Calu3 (cell line): ENCODE measurements at regions not wholly inside any gene's neighbourhood (a gene's known extent, or its start where the extent isn't known, plus 50 kb on each side); places are given as distances from the start of the nearest gene placed in this dataset.

ENCODE experiments used
- BruUV-seq: library from RNA; stranded (reverse); fragments of 400-500 nt; replicated peaks from 2 replicates; lab custom pipeline; 2021; lab: Mats Ljungman, UMichigan
- CTCF ChIA-PET: fragments of 300-600 bp; sonication (Branson Sonifier 250); formaldehyde crosslinking; loops from one replicate; lab custom pipeline; 2022; ENCODE audit warnings: antibody characterized with exemption; lab: Charles Lee
- DNase-seq: peaks from one replicate; pipeline ENCODE4 v3.0.0; 2022
- H3K27ac Mint-ChIP-seq: one replicate; pipeline ENCODE4 v1.8.0; 2022; ENCODE audit warnings: mixed read lengths; ENCODE audit not compliant: unreplicated experiment
- H3K27me3 Mint-ChIP-seq: one replicate; pipeline ENCODE4 v1.8.0; 2022; ENCODE audit warnings: mixed read lengths; ENCODE audit not compliant: unreplicated experiment
- H3K36me3 Mint-ChIP-seq: one replicate; pipeline ENCODE4 v1.8.0; 2022; ENCODE audit warnings: mild to moderate bottlenecking, moderate library complexity, mixed read lengths; ENCODE audit not compliant: insufficient read depth, unreplicated experiment
- H3K4me1 Mint-ChIP-seq: one replicate; pipeline ENCODE4 v1.8.0; 2022; ENCODE audit warnings: mild to moderate bottlenecking, low read depth, mixed read lengths; ENCODE audit not compliant: unreplicated experiment
- H3K4me3 Mint-ChIP-seq: one replicate; pipeline ENCODE4 v1.8.0; 2022; ENCODE audit warnings: mild to moderate bottlenecking, low read depth, moderate library complexity, mixed read lengths; ENCODE audit not compliant: unreplicated experiment
- H3K9me3 Mint-ChIP-seq: one replicate; pipeline ENCODE4 v1.8.0; 2022; ENCODE audit warnings: low read depth, mixed read lengths; ENCODE audit not compliant: unreplicated experiment
- CTCF ChIP-seq: fragments of 200-600 bp; IDR thresholded peaks from one replicate; pipeline ENCODE4 v1.8.0; 2022; ENCODE audit warnings: antibody characterized with exemption; ENCODE audit not compliant: unreplicated experiment
- intact Hi-C: fragments of 100-400 bp; cut with micrococcal nuclease; formaldehyde crosslinking; loops from one replicate; pipeline ENCODE4 v1.10.0; 2022; ENCODE audit not compliant: unreplicated experiment

GRCh38 chr2:235373171-235373570 lies 120.7 kb upstream of the AGAP1 start:
- no peaks in the 10 kb centered on the region for H3K36me3 Mint-ChIP-seq
- peaks cover 13% of the 10 kb centered on the region for H3K4me1 Mint-ChIP-seq
- no peak for TF ChIP-seq CTCF
- DNase-seq = no peak
- no TSS peak for BruUV-seq
- CTCF ChIA-PET = no interaction called here
- H3K9me3 Mint-ChIP-seq = peaks cover 3% of the 10 kb centered on the region
- no peak overlapping the region for H3K4me3 Mint-ChIP-seq
- no peak overlapping the region for H3K27ac Mint-ChIP-seq
- H3K27me3 Mint-ChIP-seq = peaks cover 66% of the 10 kb centered on the region
- intact Hi-C loops = no loop called here

GRCh38 chr2:235377176-235377575 lies 116.7 kb upstream of the AGAP1 start:
- Mint-ChIP-seq H3K9me3 (peaks cover 3% of the 10 kb centered on the region), H3K27ac (no peak overlapping the region), H3K27me3 (peaks cover 31% of the 10 kb centered on the region), H3K4me1 (peaks cover 20% of the 10 kb centered on the region), H3K4me3 (no peak overlapping the region), H3K36me3 (no peaks in the 10 kb centered on the region)
- DNase-seq = no peak
- intact Hi-C loops = no loop called here
- TF ChIP-seq CTCF = no peak
- CTCF ChIA-PET = interaction anchor here (0.7 to 1.1 kb wide), 3 partner anchors 13 to 1373 kb away, joined by 3 to 4 read pairs (median 3); no protein-coding TSS in a partner anchor
- BruUV-seq = no TSS peak

GRCh38 chr2:235378246-235378645 lies 115.6 kb upstream of the AGAP1 start:
- Mint-ChIP-seq H3K36me3 (no peaks in the 10 kb centered on the region), H3K27ac (peak overlapping the region; percentile 29), H3K4me1 (peaks cover 20% of the 10 kb centered on the region), H3K27me3 (peaks cover 31% of the 10 kb centered on the region), H3K4me3 (no peak overlapping the region), H3K9me3 (peaks cover 3% of the 10 kb centered on the region)
- CTCF ChIA-PET = no interaction called here
- TF ChIP-seq CTCF = no peak
- DNase-seq = peak; percentile 61
- intact Hi-C loops = no loop called here
- no TSS peak for BruUV-seq

GRCh38 chr2:235378944-235379343 lies 114.9 kb upstream of the AGAP1 start:
- no peak for DNase-seq

More at GRCh38 chr2:235378944-235379343, 114.9 kb upstream of the AGAP1 start:
- H3K9me3 Mint-ChIP-seq = peaks cover 3% of the 10 kb centered on the region
- CTCF ChIA-PET = no interaction called here
- no TSS peak for BruUV-seq
- peaks cover 24% of the 10 kb centered on the region for H3K27me3 Mint-ChIP-seq
- no peak overlapping the region for H3K27ac Mint-ChIP-seq
- no peak for TF ChIP-seq CTCF
- H3K4me1 Mint-ChIP-seq = peaks cover 20% of the 10 kb centered on the region
- intact Hi-C loops = no loop called here
- H3K4me3 Mint-ChIP-seq = no peak overlapping the region
- no peaks in the 10 kb centered on the region for H3K36me3 Mint-ChIP-seq
